ENCODE measurements at regions not wholly inside any gene's neighbourhood (a gene's known extent, or its start where the extent isn't known, plus 50 kb on each side); places are given as distances from the start of the nearest gene placed in this dataset.

DNA sequence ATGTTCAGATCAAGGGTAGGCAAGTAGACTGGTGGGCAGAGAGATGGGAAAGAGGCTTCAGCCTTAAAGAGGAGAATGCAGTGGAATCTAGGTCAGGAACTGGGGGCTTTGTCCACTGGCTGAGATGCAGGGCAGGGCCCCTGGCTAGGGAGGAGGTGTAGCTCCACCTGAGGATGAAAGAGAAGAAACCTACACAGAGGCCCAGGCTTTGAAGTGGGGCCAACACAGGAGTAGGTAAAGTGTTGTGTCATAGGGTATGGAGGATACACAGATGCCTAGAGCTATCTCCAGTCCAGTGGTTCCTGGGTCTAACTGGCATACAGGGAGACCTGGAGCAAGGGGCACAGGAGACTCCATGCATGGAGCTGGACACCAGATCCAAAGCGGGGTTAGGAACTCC, 73.5 kb downstream of the RASSF10 start:
- CTCF ChIA-PET: no interaction called here

DNA sequence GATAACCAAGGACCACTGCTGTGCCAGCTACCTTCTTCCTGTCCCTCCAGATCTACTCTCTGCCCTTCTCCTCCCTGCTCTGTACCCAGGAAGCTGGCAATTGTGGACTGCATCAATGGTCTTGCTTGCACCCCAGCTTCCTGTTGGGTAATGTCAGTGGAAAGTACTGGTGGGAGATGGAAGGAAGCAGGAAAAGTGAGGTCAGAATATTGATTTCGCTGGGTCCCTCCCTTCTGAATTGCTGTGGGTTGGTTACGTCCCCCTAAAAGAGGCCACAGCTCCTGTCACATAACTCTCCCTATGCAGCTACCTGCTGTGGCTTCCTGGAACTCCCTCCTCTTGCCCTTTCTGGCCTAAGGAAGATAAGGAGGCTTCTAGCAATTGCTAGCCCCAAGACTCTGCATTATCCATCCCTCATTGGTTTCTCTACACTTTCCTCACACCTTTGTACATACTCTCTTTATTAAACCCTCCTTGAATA, 81.2 kb downstream of the RASSF10 start:
- POLR2A ChIA-PET: no interaction called here
- Mint-ChIP-seq H3K9me3 (peaks cover 20% of the 10 kb centered on the region), H3K4me3 (no peak overlapping the region), H3K27me3 (ENCODE audit: low read depth) (peaks cover 9% of the 10 kb centered on the region), H3K36me3 (peaks cover 4% of the 10 kb centered on the region; the same call in 1 of the 2 replicates), H3K27ac (no peak overlapping the region), H3K4me1 (peaks cover 10% of the 10 kb centered on the region)
- DNase-seq (ENCODE audit: low spot score): no peak
- CTCF ChIA-PET: interaction anchor here (1.8 kb wide), 1 partner anchor 176 kb away, joined by 6 read pairs; no protein-coding TSS in a partner anchor
- ATAC-seq: no peak
- TF ChIP-seq ZNF232 (CRISPR knock-in tag; IDR thresholded peaks at IDR 0.05) (no peak), NR2C2 (CRISPR knock-in tag; IDR thresholded peaks at IDR 0.05) (no peak), SMAD4 (CRISPR knock-in tag; IDR thresholded peaks at IDR 0.05) (no peak), ELF4 (CRISPR knock-in tag; IDR thresholded peaks at IDR 0.05; ENCODE audit: low read depth) (no peak)
- TF ChIP-seq, protein P1, sequence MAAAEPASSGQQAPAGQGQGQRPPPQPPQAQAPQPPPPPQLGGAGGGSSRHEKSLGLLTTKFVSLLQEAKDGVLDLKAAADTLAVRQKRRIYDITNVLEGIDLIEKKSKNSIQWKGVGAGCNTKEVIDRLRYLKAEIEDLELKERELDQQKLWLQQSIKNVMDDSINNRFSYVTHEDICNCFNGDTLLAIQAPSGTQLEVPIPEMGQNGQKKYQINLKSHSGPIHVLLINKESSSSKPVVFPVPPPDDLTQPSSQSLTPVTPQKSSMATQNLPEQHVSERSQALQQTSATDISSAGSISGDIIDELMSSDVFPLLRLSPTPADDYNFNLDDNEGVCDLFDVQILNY (CRISPR knock-in tag; IDR thresholded peaks at IDR 0.05): no peak
- TF ChIP-seq, protein P2, sequence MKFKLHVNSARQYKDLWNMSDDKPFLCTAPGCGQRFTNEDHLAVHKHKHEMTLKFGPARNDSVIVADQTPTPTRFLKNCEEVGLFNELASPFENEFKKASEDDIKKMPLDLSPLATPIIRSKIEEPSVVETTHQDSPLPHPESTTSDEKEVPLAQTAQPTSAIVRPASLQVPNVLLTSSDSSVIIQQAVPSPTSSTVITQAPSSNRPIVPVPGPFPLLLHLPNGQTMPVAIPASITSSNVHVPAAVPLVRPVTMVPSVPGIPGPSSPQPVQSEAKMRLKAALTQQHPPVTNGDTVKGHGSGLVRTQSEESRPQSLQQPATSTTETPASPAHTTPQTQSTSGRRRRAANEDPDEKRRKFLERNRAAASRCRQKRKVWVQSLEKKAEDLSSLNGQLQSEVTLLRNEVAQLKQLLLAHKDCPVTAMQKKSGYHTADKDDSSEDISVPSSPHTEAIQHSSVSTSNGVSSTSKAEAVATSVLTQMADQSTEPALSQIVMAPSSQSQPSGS (CRISPR knock-in tag; IDR thresholded peaks at IDR 0.05; ENCODE audit: borderline replicate concordance, low read depth): no peak
- TF ChIP-seq, protein P3, sequence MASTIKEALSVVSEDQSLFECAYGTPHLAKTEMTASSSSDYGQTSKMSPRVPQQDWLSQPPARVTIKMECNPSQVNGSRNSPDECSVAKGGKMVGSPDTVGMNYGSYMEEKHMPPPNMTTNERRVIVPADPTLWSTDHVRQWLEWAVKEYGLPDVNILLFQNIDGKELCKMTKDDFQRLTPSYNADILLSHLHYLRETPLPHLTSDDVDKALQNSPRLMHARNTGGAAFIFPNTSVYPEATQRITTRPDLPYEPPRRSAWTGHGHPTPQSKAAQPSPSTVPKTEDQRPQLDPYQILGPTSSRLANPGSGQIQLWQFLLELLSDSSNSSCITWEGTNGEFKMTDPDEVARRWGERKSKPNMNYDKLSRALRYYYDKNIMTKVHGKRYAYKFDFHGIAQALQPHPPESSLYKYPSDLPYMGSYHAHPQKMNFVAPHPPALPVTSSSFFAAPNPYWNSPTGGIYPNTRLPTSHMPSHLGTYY (CRISPR knock-in tag; IDR thresholded peaks at IDR 0.05): no peak
- TF ChIP-seq, protein P4, sequence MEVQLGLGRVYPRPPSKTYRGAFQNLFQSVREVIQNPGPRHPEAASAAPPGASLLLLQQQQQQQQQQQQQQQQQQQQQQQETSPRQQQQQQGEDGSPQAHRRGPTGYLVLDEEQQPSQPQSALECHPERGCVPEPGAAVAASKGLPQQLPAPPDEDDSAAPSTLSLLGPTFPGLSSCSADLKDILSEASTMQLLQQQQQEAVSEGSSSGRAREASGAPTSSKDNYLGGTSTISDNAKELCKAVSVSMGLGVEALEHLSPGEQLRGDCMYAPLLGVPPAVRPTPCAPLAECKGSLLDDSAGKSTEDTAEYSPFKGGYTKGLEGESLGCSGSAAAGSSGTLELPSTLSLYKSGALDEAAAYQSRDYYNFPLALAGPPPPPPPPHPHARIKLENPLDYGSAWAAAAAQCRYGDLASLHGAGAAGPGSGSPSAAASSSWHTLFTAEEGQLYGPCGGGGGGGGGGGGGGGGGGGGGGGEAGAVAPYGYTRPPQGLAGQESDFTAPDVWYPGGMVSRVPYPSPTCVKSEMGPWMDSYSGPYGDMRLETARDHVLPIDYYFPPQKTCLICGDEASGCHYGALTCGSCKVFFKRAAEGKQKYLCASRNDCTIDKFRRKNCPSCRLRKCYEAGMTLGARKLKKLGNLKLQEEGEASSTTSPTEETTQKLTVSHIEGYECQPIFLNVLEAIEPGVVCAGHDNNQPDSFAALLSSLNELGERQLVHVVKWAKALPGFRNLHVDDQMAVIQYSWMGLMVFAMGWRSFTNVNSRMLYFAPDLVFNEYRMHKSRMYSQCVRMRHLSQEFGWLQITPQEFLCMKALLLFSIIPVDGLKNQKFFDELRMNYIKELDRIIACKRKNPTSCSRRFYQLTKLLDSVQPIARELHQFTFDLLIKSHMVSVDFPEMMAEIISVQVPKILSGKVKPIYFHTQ (CRISPR knock-in tag; IDR thresholded peaks at IDR 0.05): no peak
- TF ChIP-seq, protein P5, sequence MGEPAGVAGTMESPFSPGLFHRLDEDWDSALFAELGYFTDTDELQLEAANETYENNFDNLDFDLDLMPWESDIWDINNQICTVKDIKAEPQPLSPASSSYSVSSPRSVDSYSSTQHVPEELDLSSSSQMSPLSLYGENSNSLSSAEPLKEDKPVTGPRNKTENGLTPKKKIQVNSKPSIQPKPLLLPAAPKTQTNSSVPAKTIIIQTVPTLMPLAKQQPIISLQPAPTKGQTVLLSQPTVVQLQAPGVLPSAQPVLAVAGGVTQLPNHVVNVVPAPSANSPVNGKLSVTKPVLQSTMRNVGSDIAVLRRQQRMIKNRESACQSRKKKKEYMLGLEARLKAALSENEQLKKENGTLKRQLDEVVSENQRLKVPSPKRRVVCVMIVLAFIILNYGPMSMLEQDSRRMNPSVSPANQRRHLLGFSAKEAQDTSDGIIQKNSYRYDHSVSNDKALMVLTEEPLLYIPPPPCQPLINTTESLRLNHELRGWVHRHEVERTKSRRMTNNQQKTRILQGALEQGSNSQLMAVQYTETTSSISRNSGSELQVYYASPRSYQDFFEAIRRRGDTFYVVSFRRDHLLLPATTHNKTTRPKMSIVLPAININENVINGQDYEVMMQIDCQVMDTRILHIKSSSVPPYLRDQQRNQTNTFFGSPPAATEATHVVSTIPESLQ (CRISPR knock-in tag; IDR thresholded peaks at IDR 0.05): no peak

More for the DNA sequence above, 73.5 kb downstream of the RASSF10 start:
- TF ChIP-seq IRF2 (CRISPR knock-in tag; IDR thresholded peaks at IDR 0.05; ENCODE audit: borderline replicate concordance, low read depth): no peak
- TF ChIP-seq, protein P6, sequence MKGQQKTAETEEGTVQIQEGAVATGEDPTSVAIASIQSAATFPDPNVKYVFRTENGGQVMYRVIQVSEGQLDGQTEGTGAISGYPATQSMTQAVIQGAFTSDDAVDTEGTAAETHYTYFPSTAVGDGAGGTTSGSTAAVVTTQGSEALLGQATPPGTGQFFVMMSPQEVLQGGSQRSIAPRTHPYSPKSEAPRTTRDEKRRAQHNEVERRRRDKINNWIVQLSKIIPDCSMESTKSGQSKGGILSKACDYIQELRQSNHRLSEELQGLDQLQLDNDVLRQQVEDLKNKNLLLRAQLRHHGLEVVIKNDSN (CRISPR knock-in tag; IDR thresholded peaks at IDR 0.05): no peak
- Mint-ChIP-seq H3K9me3 (peaks cover 3% of the 10 kb centered on the region), H3K27ac (no peak overlapping the region), H3K4me3 (no peak overlapping the region), H3K4me1 (no peaks in the 10 kb centered on the region), H3K27me3 (ENCODE audit: low read depth) (peaks cover 12% of the 10 kb centered on the region), H3K36me3 (no peaks in the 10 kb centered on the region)
- POLR2A ChIA-PET: no interaction called here
- no peak for ATAC-seq
- DNase-seq (ENCODE audit: low spot score): no peak

DNA sequence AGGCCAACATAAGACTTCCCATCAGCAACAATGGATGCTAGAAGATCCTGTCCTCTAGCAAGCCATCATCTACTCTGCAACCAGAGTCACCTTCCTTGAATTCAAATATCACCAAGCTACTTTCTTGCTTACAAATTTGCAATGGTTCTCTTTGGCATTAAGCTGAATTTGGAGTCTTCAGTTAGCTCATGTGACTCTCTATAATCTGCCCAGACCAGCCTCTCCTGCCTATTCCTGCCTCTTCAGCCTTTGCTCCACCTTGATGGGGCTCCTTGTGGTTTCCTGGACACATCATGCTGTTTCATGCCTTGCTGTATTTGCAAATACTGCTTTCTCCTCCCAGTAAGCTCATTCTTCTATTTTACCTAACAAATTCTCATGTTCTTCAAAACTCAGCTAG, 82.3 kb downstream of the RASSF10 start:
- DNase-seq (ENCODE audit: low spot score) (no peak), ATAC-seq (no peak)
- Mint-ChIP-seq H3K9me3 (peaks cover 20% of the 10 kb centered on the region), H3K4me3 (no peak overlapping the region), H3K27me3 (ENCODE audit: low read depth) (peaks cover 7% of the 10 kb centered on the region), H3K36me3 (peaks cover 4% of the 10 kb centered on the region; the same call in 1 of the 2 replicates), H3K4me1 (peaks cover 10% of the 10 kb centered on the region), H3K27ac (no peak overlapping the region)
- ChIA-PET CTCF (interaction anchor here (1.8 kb wide), 1 partner anchor 177 kb away, joined by 6 read pairs; no protein-coding TSS in a partner anchor), POLR2A (no interaction called here)
- TF ChIP-seq OVOL2 (CRISPR knock-in tag; IDR thresholded peaks at IDR 0.05; ENCODE audit: borderline replicate concordance): no peak
- no peak for TF ChIP-seq IRF2 (CRISPR knock-in tag; IDR thresholded peaks at IDR 0.05; ENCODE audit: borderline replicate concordance, low read depth)
- TF ChIP-seq, protein P7, sequence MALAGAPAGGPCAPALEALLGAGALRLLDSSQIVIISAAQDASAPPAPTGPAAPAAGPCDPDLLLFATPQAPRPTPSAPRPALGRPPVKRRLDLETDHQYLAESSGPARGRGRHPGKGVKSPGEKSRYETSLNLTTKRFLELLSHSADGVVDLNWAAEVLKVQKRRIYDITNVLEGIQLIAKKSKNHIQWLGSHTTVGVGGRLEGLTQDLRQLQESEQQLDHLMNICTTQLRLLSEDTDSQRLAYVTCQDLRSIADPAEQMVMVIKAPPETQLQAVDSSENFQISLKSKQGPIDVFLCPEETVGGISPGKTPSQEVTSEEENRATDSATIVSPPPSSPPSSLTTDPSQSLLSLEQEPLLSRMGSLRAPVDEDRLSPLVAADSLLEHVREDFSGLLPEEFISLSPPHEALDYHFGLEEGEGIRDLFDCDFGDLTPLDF (CRISPR knock-in tag; IDR thresholded peaks at IDR 0.05): no peak
- TF ChIP-seq NFYB (CRISPR knock-in tag; conservative IDR thresholded peaks at IDR 0.05; ENCODE audit: low read depth): no peak
- TF ChIP-seq CREM (CRISPR knock-in tag; IDR thresholded peaks at IDR 0.05): no peak
- TF ChIP-seq ZNF396 (CRISPR knock-in tag; IDR thresholded peaks at IDR 0.05; ENCODE audit: borderline replicate concordance): no peak
- TF ChIP-seq TCF7 (CRISPR knock-in tag; IDR thresholded peaks at IDR 0.05; ENCODE audit: low read depth): no peak
- no peak for TF ChIP-seq JAZF1 (CRISPR knock-in tag; IDR thresholded peaks at IDR 0.05)
- TF ChIP-seq, protein P8, sequence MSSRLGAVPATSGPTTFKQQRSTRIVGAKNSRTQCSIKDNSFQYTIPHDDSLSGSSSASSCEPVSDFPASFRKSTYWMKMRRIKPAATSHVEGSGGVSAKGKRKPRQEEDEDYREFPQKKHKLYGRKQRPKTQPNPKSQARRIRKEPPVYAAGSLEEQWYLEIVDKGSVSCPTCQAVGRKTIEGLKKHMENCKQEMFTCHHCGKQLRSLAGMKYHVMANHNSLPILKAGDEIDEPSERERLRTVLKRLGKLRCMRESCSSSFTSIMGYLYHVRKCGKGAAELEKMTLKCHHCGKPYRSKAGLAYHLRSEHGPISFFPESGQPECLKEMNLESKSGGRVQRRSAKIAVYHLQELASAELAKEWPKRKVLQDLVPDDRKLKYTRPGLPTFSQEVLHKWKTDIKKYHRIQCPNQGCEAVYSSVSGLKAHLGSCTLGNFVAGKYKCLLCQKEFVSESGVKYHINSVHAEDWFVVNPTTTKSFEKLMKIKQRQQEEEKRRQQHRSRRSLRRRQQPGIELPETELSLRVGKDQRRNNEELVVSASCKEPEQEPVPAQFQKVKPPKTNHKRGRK (CRISPR knock-in tag; IDR thresholded peaks at IDR 0.05; ENCODE audit: borderline replicate concordance): no peak
- TF ChIP-seq ELF4 (CRISPR knock-in tag; IDR thresholded peaks at IDR 0.05; ENCODE audit: low read depth): no peak
